IPS-18c (cell line): ENCODE measurements at regions not wholly inside any gene's neighbourhood (a gene's known extent, or its start where the extent isn't known, plus 50 kb on each side); places are given as distances from the start of the nearest gene placed in this dataset.

Source experiments
- H3K4me3 ChIP-seq: 2 replicates; pipeline ENCODE4 v1.7.0; 2013; ENCODE audit warnings: low read depth, mild to moderate bottlenecking, low read length, moderate library complexity; ENCODE audit not compliant: insufficient read depth
- H3K9me3 ChIP-seq: one replicate; pipeline ENCODE4 v1.6.1; 2013; ENCODE audit warnings: mild to moderate bottlenecking, low read length, moderate library complexity; ENCODE audit not compliant: control insufficient read depth, insufficient read depth

- Histone ChIP-seq H3K9me3 (no peaks in the 10 kb centered on the region), H3K4me3 (no peak overlapping the region)
These were observed 105.0 kb upstream of the GAP43 start for GRCh38 chr3:115518100-115518852.

GRCh38 chr3:115520241-115520640, 103.1 kb upstream of the GAP43 start:
- Histone ChIP-seq H3K9me3 (peaks cover under 1% of the 10 kb centered on the region), H3K4me3 (no peak overlapping the region)

- Histone ChIP-seq H3K9me3 (peaks cover 2% of the 10 kb centered on the region), H3K4me3 (no peak overlapping the region)
These were observed 102.6 kb upstream of the GAP43 start for GRCh38 chr3:115520651-115521245.

GRCh38 chr3:115523458-115523857, 99.9 kb upstream of the GAP43 start:
- Histone ChIP-seq H3K4me3 (no peak overlapping the region), H3K9me3 (peaks cover 2% of the 10 kb centered on the region)

- no peak overlapping the region for H3K4me3 ChIP-seq
- peaks cover 2% of the 10 kb centered on the region for H3K9me3 ChIP-seq
These were observed 98.8 kb upstream of the GAP43 start for GRCh38 chr3:115524549-115524948.

GRCh38 chr3:115525731-115526130, 97.6 kb upstream of the GAP43 start:
- Histone ChIP-seq H3K4me3 (no peak overlapping the region), H3K9me3 (peaks cover 2% of the 10 kb centered on the region)

- H3K9me3 ChIP-seq: no peaks in the 10 kb centered on the region
- H3K4me3 ChIP-seq: no peak overlapping the region
These were observed 90.1 kb upstream of the GAP43 start for GRCh38 chr3:115533218-115533617.

GRCh38 chr3:115536171-115536570, 87.1 kb upstream of the GAP43 start:
- no peaks in the 10 kb centered on the region for H3K9me3 ChIP-seq

GRCh38 chr3:115537669-115538068, 85.6 kb upstream of the GAP43 start:
- Histone ChIP-seq H3K9me3 (no peaks in the 10 kb centered on the region), H3K4me3 (no peak overlapping the region)

More at GRCh38 chr3:115536171-115536570, 87.1 kb upstream of the GAP43 start:
- no peak overlapping the region for H3K4me3 ChIP-seq

GRCh38 chr3:115547207-115547606, 76.1 kb upstream of the GAP43 start:
- no peak overlapping the region for H3K4me3 ChIP-seq

GRCh38 chr3:115548611-115549010, 74.7 kb upstream of the GAP43 start:
- Histone ChIP-seq H3K4me3 (no peak overlapping the region), H3K9me3 (peaks cover 2% of the 10 kb centered on the region)

More at GRCh38 chr3:115547207-115547606, 76.1 kb upstream of the GAP43 start:
- peaks cover 2% of the 10 kb centered on the region for H3K9me3 ChIP-seq

- Histone ChIP-seq H3K9me3 (peaks cover 2% of the 10 kb centered on the region), H3K4me3 (no peak overlapping the region)
These were observed 74.2 kb upstream of the GAP43 start for GRCh38 chr3:115549071-115549470.

- Histone ChIP-seq H3K9me3 (no peaks in the 10 kb centered on the region), H3K4me3 (no peak overlapping the region)
These were observed 73.0 kb upstream of the GAP43 start for GRCh38 chr3:115550285-115550761.

- Histone ChIP-seq H3K4me3 (no peak overlapping the region), H3K9me3 (no peaks in the 10 kb centered on the region)
These were observed 72.3 kb upstream of the GAP43 start for GRCh38 chr3:115551016-115551415.

- no peak overlapping the region for H3K4me3 ChIP-seq
- no peaks in the 10 kb centered on the region for H3K9me3 ChIP-seq
These were observed 71.3 kb upstream of the GAP43 start for GRCh38 chr3:115552007-115552406.

- Histone ChIP-seq H3K4me3 (no peak overlapping the region), H3K9me3 (no peaks in the 10 kb centered on the region)
These were observed 69.4 kb upstream of the GAP43 start for GRCh38 chr3:115553796-115554486.

- Histone ChIP-seq H3K9me3 (no peaks in the 10 kb centered on the region), H3K4me3 (no peak overlapping the region)
These were observed 68.9 kb upstream of the GAP43 start for GRCh38 chr3:115554487-115554807.

GRCh38 chr3:115562636-115563267, 60.6 kb upstream of the GAP43 start:
- Histone ChIP-seq H3K4me3 (no peak overlapping the region), H3K9me3 (no peaks in the 10 kb centered on the region)
